GM19351 (cell line): ENCODE measurements at regions not wholly inside any gene's neighbourhood (a gene's known extent, or its start where the extent isn't known, plus 50 kb on each side); places are given as distances from the start of the nearest gene placed in this dataset.

ENCODE experiments used
- ATAC-seq: cut with Tn5 transposase; IDR thresholded peaks from one replicate; pipeline ENCODE4 v1.9.1; 2021; ENCODE audit warnings: mild to moderate bottlenecking, moderate library complexity; ENCODE audit not compliant: unreplicated experiment

DNA sequence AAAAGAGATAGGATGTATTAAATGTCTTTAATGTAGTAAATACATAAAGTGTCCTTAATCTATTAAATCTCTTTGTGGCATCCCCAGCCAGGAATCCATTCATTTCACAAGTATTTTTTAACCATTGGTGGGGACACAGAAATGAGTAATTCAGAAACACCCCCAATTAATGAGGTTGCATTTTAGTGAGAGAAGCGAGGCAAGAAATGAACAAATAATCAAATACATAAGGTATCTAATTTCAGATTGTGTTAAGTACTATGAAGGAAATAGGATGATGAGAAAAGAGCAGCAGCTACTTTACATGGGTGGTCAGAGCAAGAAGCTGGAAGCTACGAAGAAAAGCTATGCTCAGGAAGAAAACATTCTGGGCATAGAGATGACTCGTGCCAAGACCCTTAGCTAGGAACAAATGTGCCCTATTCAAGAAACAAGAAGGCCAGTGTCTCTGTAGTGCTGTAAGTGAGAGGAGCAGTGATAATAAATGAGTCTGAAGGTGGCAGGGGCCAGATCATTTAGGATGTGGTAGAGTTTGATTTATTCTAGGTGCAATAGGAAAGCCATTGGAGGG lies 60.5 kb upstream of the IGF1 start:
- ATAC-seq, result no peak

DNA sequence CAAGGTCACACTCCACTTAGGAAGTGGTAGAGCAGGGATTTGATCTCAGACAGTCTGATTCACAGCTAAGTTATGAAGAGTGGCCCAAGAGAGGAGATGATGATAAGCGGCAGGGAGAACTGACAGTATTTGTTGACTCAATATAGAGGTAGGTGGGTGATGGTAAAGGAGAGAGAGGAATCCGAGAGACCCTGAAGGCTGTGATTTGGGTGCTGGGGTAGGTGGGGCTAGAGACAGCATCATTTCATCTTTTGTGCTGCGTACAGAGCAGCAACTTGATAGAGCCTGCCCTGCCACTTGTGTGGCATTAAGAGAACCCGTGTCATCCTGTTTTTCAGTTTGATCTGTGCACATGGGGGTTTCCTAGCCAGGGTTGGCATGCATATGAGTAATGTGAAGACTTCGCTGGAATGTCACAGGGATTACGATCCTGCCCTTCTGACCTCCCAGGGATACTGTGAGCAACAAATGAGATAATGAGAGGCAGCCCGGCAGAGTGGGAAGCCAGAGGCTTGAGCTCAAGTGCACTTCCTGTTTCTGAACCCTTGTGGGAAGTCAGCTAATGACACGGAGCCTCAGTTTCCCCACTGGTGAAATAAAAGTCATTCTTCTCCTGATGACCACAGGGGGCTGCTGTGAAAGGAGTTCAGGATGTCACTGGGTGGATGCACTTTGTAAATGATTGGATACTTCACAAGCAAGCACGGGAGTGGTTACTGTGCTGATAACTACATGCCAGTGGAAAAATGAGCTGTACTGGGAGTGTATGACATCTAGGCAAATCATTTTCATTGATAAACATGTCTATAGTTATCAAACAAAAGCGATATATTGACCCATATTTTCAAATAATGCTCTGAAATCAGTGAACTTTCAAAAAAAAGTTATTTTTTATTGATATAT lies 59.5 kb upstream of the IGF1 start:
- ATAC-seq, result no peak

GRCh38 chr12:102535306-102535705 lies 54.9 kb upstream of the IGF1 start:
- ATAC-seq, result no peak

DNA sequence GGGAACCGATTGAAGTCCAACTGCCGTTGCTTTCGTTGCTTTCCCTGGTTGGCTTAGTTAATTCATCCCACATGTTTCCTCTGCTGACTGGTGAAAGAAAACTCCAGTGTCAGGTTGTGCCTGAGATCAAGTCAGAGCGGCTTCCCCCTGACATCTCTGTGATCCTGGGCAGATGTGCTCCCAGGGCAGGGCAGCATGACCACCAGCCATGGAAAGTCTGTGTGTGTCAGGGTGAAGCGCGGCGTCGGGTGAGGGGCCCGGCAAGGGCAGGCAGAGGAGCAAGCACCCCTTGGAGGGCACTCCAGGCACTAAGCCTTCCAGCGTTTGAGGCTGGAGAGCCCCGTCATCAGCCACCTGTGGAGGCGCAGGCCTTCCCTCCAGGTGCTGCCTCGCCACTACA lies 54.5 kb upstream of the IGF1 start:
- ATAC-seq, result no peak

DNA sequence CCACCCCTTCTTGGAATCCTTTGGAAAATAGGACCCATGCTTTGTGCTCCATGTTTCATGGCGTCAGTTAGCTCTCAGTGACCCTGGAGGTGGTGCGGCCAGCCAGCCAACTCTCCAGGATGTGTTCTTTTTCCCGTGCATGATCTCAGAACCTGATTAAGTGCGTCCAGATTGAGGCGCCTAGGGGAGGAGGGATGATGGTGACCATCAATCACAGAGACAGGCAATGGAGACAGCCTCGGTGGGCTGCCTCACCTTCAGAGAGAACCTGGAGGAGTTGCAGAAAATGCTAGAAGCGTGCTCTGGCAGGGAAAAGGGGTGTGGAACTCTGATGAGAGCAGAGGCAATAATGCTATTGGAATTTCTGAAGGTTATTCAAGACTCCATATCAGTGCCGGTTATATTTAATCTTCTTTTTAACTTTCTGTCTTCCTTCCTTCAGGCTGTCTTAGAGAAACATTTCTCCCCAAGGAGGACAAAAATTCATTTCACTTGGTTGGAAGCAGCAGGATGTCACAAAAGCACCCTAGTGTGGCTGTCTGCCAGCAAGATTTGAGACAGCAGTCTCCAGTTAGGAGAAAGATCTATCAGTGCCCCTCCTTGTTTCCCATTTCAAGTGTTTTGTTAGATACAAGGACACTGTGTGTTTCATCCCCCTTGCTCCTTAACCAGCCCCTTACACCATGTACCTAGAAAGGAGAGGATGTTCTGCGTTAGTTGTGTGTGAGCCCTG lies 53.3 kb upstream of the IGF1 start:
- no peak for ATAC-seq
